HepG2 (cell line): ENCODE measurements at regions not wholly inside any gene's neighbourhood (a gene's known extent, or its start where the extent isn't known, plus 50 kb on each side); places are given as distances from the start of the nearest gene placed in this dataset.

Source experiments
- ATAC-seq: fragments of 200-7000 bp; cut with Tn5 transposase; 3 replicates; pipeline ENCODE4 v1.9.1; 2020; ENCODE audit warnings: mild to moderate bottlenecking, moderate library complexity
- BruUV-seq: library from RNA; stranded (reverse); fragments of 400-500 nt; replicated peaks from 2 replicates; lab custom pipeline; 2021; lab: Mats Ljungman, UMichigan
- CTCF ChIA-PET: fragments of 300-600 bp; formaldehyde crosslinking; extraction: SDS; loops from one replicate; lab custom pipeline; 2021; ENCODE audit warnings: low total read pairs, inconsistent platforms, low intra/inter-chr PET ratio; lab: Yijun Ruan, JAX
- POLR2A ChIA-PET: fragments of 350-600 bp; sonication (Branson Sonifier 250); formaldehyde crosslinking; loops from one replicate; lab custom pipeline; 2020; ENCODE audit warnings: antibody characterized with exemption, inconsistent platforms; lab: Yijun Ruan, JAX
- DNase-seq: peaks from one replicate; pipeline ENCODE4 v3.0.0-alpha.2; 2015; ENCODE audit warnings: low spot score
- FAIRE-seq: peaks from 3 replicates; lab custom pipeline; 2011; peaks lifted over from hg19 to GRCh38; lab: Jason Lieb, UNC
- H2AFZ ChIP-seq: one replicate; pipeline ENCODE4 v1.6.1; 2011; ENCODE audit warnings: low read length, inconsistent platforms
- H3K27ac ChIP-seq: fragments of 300-600 bp; 3 replicates; pipeline ENCODE4 v1.8.0; 2011; ENCODE audit warnings: mixed run types, mild to moderate bottlenecking, mixed read lengths, low read length, inconsistent platforms; ENCODE audit not compliant: insufficient read depth; ENCODE audit errors: extremely low read length
- H3K27me3 ChIP-seq, 2 experiments: fragments of 200-600 bp in 1 of 2; 2 replicates in 1 of 2; 3 replicates in 1 of 2; pipeline versions ENCODE4 v1.6.0 to v1.8.0; 2011; ENCODE audit warnings: low read length in 2 of 2, mild to moderate bottlenecking in 2 of 2, moderate library complexity in 2 of 2, inconsistent platforms in 1 of 2; ENCODE audit not compliant: insufficient read depth in 2 of 2, control insufficient read depth in 1 of 2
- H3K36me3 ChIP-seq, 2 experiments: fragments of 200-600 bp in 1 of 2; replicated peaks in 1 of 2; 2 replicates in 1 of 2; 3 replicates in 1 of 2; pipeline versions ENCODE4 v1.5.1 to v1.8.0; 2011; ENCODE audit warnings: low read length in 2 of 2, inconsistent platforms in 1 of 2; ENCODE audit not compliant: insufficient read depth in 2 of 2, control insufficient read depth in 1 of 2
- H3K4me1 ChIP-seq: 2 replicates; pipeline ENCODE4 v1.5.1; 2012; ENCODE audit warnings: low read length, inconsistent platforms; ENCODE audit not compliant: insufficient read depth
- H3K4me2 ChIP-seq: 2 replicates; pipeline ENCODE4 v1.6.0; 2011; ENCODE audit warnings: low read depth, low read length, inconsistent platforms
- H3K4me3 ChIP-seq, 3 experiments: fragments of 200-600 bp in 1 of 3; sonication (generic), shearing (Covaris generic) in 1 of 3; replicated peaks in 1 of 3; 2 replicates each; pipeline ENCODE4 v1.5.1; 2011 to 2016; ENCODE audit warnings: low read length in 3 of 3, inconsistent platforms in 2 of 3, low read depth in 2 of 3, mild to moderate bottlenecking in 2 of 3, control low read depth in 1 of 3, mixed read lengths in 1 of 3; ENCODE audit not compliant: insufficient read depth in 1 of 3
- H3K79me2 ChIP-seq: one replicate; pipeline ENCODE4 v1.6.1; 2011; ENCODE audit warnings: low read length, inconsistent platforms; ENCODE audit not compliant: insufficient read depth
- H3K9ac ChIP-seq: 2 replicates; pipeline ENCODE4 v1.6.0; 2011; ENCODE audit warnings: mild to moderate bottlenecking, low read depth, low read length, inconsistent platforms; ENCODE audit not compliant: insufficient read depth
- H3K9me3 ChIP-seq: 2 replicates; pipeline ENCODE4 v1.5.1; 2012; ENCODE audit warnings: mild to moderate bottlenecking, low read length
- H4K20me1 ChIP-seq: 2 replicates; pipeline ENCODE4 v1.6.0; 2011; ENCODE audit warnings: inconsistent platforms, mild to moderate bottlenecking, low read length, moderate library complexity; ENCODE audit not compliant: insufficient read depth
- BCL3 ChIP-seq: sonication (generic); formaldehyde crosslinking; IDR thresholded peaks from 2 replicates; pipeline ENCODE4 v1.5.1; 2020; ENCODE audit warnings: mild to moderate bottlenecking, missing genetic modification reagents, moderate library complexity
- CBX2 ChIP-seq, 2 experiments: fragments of 200-600 bp in 1 of 2; sonication (generic); formaldehyde crosslinking in 1 of 2; IDR thresholded peaks; 2 replicates each; pipeline versions ENCODE4 v1.7.0 to v1.8.1; 2018 to 2022; ENCODE audit warnings: low read depth in 2 of 2, low read length in 1 of 2, mild to moderate bottlenecking in 1 of 2, missing genetic modification reagents in 1 of 2
- FOXP4 ChIP-seq: sonication (generic); formaldehyde crosslinking; IDR thresholded peaks from 2 replicates; pipeline ENCODE4 v1.4.0; 2020; ENCODE audit warnings: missing genetic modification reagents
- HMGA1 ChIP-seq: sonication (generic); formaldehyde crosslinking; conservative IDR thresholded peaks from 2 replicates; pipeline ENCODE4 v1.4.0; 2020; ENCODE audit warnings: missing genetic modification reagents
- HOXA5 ChIP-seq: sonication (generic); formaldehyde crosslinking; IDR thresholded peaks from 2 replicates; pipeline ENCODE4 v1.4.0; 2020; ENCODE audit warnings: missing genetic modification reagents
- PLRG1 ChIP-seq: fragments of 450-650 bp; conservative IDR thresholded peaks from 2 replicates; pipeline ENCODE4 v1.6.1; 2016
- RBM22 ChIP-seq: fragments of 200-400 bp; formaldehyde crosslinking; optimal IDR thresholded peaks from 2 replicates; pipeline ENCODE3; 2017; ENCODE audit warnings: mild to moderate bottlenecking, low read length, moderate library complexity
- RFX5 ChIP-seq: IDR thresholded peaks from 2 replicates; pipeline ENCODE4 v1.6.1; 2011; ENCODE audit warnings: low read depth, low read length, improper control_type of control experiment
- ZFP36L1 ChIP-seq: sonication (generic); formaldehyde crosslinking; IDR thresholded peaks from 2 replicates; pipeline ENCODE4 v1.8.0; 2022; ENCODE audit warnings: mild to moderate bottlenecking, missing genetic modification reagents, moderate library complexity
- ZKSCAN8 ChIP-seq: IDR thresholded peaks from 2 replicates; pipeline ENCODE4 v1.6.1; 2016; ENCODE audit warnings: borderline replicate concordance, missing genetic modification reagents, missing compliant biosample characterization
- ZNF10 ChIP-seq: sonication (generic); formaldehyde crosslinking; IDR thresholded peaks from 2 replicates; pipeline ENCODE4 v1.4.0; 2020; ENCODE audit warnings: mild to moderate bottlenecking, low read depth, missing genetic modification reagents, borderline replicate concordance
- ZNF20 ChIP-seq: sonication (generic); formaldehyde crosslinking; IDR thresholded peaks from 2 replicates; pipeline ENCODE4 v1.4.0; 2020; ENCODE audit warnings: mild to moderate bottlenecking, moderate library complexity, missing genetic modification reagents
- WGBS: methylation state at CpG from one replicate; pipeline ENCODE4 v1.1.6; 2017; ENCODE audit warnings: low lambda C conversion rate; 5-methylcytosine and 5-hydroxymethylcytosine counted together
- in situ Hi-C: cut with HindIII; loops from 2 replicates; pipeline ENCODE4 v1.10.0; 2017; ENCODE audit warnings: low pct_unique_long_range_greater_than_20kb; ENCODE audit not compliant: extremely low pct_ligation_motif_present
- intact Hi-C: fragments of 100-400 bp; cut with micrococcal nuclease; formaldehyde crosslinking; loops from one replicate; pipeline ENCODE4 v1.10.0; 2022; ENCODE audit not compliant: unreplicated experiment

GRCh38 chr18:75518007-75518406 is 90.5 kb upstream of the SMIM21 start (continued):
- TF ChIP-seq RBM22 (no peak), BCL3 (CRISPR knock-in tag) (no peak), ZNF20 (CRISPR knock-in tag) (no peak)

- in situ Hi-C loops, result no loop called here
- ChIA-PET POLR2A (no interaction called here), CTCF (no interaction called here)
- Histone ChIP-seq H3K9ac (no peak overlapping the region), H4K20me1 (no peaks in the 10 kb centered on the region), H2AFZ (no peak overlapping the region), H3K4me3 (no peak overlapping the region), H3K79me2 (no peaks in the 10 kb centered on the region), H3K36me3 (no peaks in the 10 kb centered on the region), H3K27me3 (peaks cover 0 to 18% of the 10 kb centered on the region in 2 experiments; a peak in 2 of 5 replicates), H3K4me2 (no peak overlapping the region), H3K9me3 (0 out of 2 replicates have a peak, but pooled peaks cover 5% of the 10 kb centered on the region), H3K4me1 (no peaks in the 10 kb centered on the region), H3K27ac (no peak overlapping the region)
- no TSS peak for BruUV-seq
- TF ChIP-seq ZNF10 (CRISPR knock-in tag) (no peak), RFX5 (no peak), HMGA1 (CRISPR knock-in tag) (no peak), CBX2 (IDR thresholded peaks at IDR 0.05; ENCODE audit: low read depth, low read length) (no peak), CBX2 (CRISPR knock-in tag; IDR thresholded peaks at IDR 0.05; ENCODE audit: low read depth) (no peak), HOXA5 (CRISPR knock-in tag) (no peak), FOXP4 (CRISPR knock-in tag) (no peak), PLRG1 (no peak), ZFP36L1 (CRISPR knock-in tag) (no peak), ZKSCAN8 (CRISPR knock-in tag) (no peak)
- WGBS, result 18% methylated on average over 2 of the region's 3 CpGs
- no peak for DNase-seq
- no peak for ATAC-seq
- no peak for FAIRE-seq
- intact Hi-C loops, result no loop called here
These were observed 89.8 kb upstream of the SMIM21 start for GRCh38 chr18:75517286-75517685.
